Midbrain (tissue), 1 donor: ENCODE measurements at regions not wholly inside any gene's neighbourhood (a gene's known extent, or its start where the extent isn't known, plus 50 kb on each side); places are given as distances from the start of the nearest gene placed in this dataset.

Source experiments
- DNase-seq: peaks from one replicate; lab custom pipeline; 2025; lab: John Stamatoyannopoulos, UW

GRCh38 chr13:105135852-105136615, 1399.4 kb downstream of the EFNB2 start:
- no peak for DNase-seq

GRCh38 chr13:105127732-105128131, 1407.7 kb downstream of the EFNB2 start:
- DNase-seq, result no peak

DNA sequence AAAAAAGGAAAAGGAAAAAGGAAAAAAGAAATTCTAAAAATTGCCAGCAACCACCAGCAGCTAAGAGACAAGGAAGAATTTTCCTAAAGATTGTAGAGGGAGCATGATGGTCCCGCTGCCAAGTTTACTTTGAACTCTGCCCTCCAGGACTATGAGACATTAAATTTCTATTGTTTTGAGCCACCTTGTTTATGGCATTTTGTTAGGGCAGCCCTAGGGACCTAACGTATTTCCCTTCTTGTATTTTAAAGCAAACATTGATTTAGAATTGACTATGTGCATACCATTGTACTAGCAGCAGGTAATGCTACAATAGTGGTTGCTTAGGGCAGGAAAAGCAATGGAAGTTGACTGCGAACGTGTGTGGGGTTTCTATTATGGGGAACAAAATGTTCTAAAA, 1414.2 kb downstream of the EFNB2 start:
- DNase-seq, result no peak

- DNase-seq, result no peak
Measured at GRCh38 chr13:105118426-105118985, 1417.0 kb downstream of the EFNB2 start.

GRCh38 chr13:105116966-105117365, 1418.5 kb downstream of the EFNB2 start:
- DNase-seq, result no peak

- DNase-seq, result no peak
Measured at GRCh38 chr13:105112561-105112960, 1422.9 kb downstream of the EFNB2 start.

- no peak for DNase-seq
Measured at GRCh38 chr13:105107781-105108180, 1427.7 kb downstream of the EFNB2 start.

- no peak for DNase-seq
Measured at GRCh38 chr13:105105471-105105870, 1430.0 kb downstream of the EFNB2 start.

DNA sequence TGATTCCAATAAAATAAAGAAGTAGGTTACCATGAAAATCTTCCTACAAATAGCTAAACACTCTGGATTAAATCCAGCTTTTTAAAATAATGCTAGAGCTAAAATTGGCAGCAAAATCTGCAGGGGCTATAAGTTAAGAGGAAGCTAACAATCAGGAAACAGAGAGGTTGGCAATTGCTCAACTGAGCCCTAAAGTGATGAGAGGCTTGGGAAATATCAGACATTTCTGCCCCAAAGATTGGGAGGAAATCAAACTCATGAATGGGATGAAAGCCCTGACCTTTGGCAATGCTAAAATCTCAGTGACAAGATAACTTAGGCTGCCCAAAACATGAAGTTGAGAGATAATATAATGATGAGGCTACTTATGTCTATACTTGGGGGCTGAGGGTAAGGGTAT, 1437.9 kb downstream of the EFNB2 start:
- no peak for DNase-seq

DNA sequence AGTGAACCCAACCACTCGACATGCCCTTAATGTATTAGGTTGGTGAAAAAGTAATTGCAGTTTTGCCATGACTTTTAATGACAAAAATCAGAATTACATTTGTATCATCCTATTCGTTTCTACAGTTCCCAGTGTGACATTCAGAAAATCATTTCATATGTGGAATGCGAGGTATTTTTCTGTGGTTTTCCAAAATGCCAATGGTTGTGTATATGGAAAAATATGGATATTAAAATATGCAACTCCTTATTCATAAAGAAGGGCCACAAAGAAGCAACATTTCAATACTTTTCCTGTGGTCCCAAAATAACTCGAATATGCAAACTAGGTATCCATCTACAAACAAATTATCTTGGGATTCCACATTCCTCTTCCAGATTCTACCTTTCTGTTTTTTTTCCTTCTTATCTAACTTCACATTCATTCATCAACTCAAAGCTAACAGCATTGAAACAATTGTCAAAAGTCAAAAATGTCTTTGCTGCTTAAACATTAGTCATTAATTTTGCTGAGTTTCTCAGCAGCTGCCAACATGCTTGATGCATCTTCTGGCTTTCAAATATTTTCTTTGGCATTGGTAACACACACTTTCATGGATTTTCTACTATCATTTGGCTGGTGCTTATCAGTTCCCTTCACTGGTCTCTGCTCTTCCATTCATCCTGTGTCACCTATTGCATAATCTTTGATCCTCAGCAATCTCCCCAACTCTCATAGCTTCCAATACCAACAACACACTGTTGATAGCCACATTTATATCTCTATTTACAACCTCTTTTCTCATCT, 1445.4 kb downstream of the EFNB2 start:
- no peak for DNase-seq

DNA sequence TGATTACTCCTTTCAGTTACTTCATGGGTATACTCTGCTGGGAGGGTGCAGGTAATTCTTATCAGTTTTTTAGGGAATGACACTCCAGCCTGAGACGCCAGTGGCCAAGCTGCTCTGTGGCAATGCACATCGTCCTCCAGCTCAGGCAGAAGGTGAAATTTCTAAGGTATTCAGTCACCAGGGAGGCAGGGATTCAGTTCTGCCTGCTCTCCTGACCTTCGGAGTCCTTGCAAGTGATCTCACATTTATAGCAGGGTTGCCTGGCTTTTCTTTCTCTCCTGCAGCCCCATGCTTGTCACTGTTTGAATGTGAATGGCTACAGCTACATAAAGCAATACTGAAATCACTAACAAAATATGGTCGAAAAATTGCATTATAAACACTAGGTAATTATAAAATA, 1447.5 kb downstream of the EFNB2 start:
- no peak for DNase-seq

DNA sequence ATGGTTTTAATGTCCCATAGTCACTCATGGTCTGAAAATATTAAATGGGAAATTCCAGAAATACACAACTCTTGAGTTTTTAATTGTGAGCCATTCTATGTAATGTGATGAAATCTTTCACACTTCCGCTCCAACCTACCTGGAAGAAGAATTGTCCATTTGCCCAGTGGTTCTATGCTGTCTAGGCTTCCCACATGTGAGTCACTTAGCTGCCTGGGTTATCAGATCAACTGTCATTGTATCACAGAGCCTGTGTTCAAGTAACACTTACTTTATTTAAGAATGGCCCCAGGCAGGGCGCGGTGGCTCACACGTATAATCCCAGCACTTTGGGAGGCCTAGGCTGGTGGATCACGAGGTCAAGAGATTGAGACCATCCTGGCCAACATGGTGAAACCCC, 1450.5 kb downstream of the EFNB2 start:
- no peak for DNase-seq

- no peak for DNase-seq
Measured at GRCh38 chr13:105083992-105084391, 1451.5 kb downstream of the EFNB2 start.

DNA sequence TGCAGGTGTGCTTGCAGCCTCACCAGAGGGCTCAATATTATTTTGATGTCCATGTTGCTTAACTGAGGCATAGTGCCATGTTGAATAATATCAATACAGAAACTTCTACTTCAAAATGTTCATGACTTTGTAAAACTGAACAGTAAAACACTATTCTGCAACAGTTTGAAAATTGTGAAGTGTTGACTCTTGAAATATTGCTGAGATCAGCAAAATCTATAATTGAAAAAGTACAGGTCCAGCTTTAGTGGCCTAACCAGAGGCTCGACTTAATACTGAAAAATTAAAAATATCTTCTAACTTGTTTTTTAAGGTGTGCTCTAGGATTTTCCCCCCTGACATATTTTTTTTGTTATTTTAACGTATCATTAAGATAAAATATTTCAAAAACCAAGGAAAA, 1460.7 kb downstream of the EFNB2 start:
- no peak for DNase-seq

DNA sequence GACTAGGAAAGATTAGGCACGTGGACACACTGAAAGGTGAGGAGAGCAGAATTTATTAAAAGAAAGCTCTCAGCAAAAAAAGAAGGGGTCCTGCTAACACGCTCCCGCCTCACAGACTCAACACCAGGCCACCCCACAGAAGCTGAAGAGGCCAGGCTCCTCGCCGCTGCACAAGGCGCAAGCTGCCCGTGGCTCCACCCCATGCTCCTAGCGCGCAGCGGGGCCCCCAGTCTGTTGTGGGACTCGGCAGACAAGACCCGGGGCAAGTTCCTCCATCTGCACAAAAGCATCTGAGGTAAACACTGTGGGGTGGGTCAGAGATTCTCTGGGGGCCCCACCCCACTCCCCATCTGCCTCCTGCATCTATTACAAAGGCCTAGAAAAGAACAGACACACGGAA, 1462.4 kb downstream of the EFNB2 start:
- DNase-seq, result no peak

- no peak for DNase-seq
Measured at GRCh38 chr13:105070452-105070851, 1465.0 kb downstream of the EFNB2 start.

DNA sequence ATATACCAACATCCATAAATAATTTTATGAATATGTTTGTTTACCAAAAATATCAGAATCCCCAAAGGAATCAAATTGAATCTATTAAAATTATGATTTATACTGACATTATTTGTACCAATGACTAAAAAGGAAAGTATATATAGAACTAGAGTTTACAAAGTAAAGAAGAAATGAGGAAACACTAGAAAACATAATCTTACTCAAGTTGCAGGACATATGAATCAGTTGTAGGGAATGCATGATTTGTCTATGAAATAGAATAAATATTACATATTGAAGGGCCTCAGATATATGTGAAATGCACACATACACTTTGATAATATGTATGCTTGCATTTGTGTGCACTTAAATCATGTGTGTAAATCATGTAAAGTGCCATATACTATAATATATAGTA, 1466.4 kb downstream of the EFNB2 start:
- DNase-seq, result no peak

GRCh38 chr13:105063676-105064075, 1471.8 kb downstream of the EFNB2 start:
- DNase-seq, result no peak

- no peak for DNase-seq
Measured at GRCh38 chr13:105059786-105060185, 1475.7 kb downstream of the EFNB2 start.

GRCh38 chr13:105058517-105058916, 1476.9 kb downstream of the EFNB2 start:
- DNase-seq, result no peak

DNA sequence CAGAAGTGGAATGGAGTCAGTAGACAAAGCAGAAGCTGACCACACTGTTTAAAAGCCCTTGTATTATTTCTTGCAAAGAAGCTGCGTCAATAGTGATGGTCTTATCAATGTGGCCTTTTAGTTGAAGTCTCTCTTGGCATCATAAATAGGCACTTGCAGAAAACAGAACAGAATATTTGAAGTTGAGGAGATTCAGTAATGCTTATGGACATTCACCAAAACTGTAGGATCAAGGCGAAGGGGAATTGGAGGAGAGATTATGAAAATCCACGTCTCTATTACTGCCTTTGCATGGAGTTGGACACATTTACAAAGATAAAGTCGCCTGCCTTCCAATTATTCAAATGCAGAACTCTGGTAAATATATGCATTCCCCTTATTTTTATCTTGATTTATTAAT, 1482.8 kb downstream of the EFNB2 start:
- no peak for DNase-seq

DNA sequence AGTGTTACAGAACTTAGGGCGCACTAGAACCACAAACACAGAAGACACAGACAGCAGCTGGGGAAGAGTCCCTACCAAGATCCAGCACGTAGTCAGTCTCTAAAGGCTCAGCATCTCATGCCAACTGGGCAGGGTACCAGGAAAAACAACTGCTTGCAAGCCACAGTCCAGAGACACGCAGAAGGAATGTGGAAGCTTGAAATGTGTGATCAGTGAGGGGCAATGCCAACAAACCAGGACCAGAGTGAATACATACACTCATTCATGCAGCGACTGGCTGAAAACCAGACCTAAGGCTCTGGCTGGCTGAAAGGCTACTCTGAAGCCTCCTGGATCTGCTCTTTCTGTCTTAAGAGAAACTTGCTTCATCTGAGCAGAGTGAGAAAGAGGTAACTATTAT, 1484.8 kb downstream of the EFNB2 start:
- DNase-seq, result no peak

GRCh38 chr13:105048677-105049076, 1486.8 kb downstream of the EFNB2 start:
- DNase-seq, result no peak
